Gastroesophageal sphincter (tissue), 3 donors: ENCODE measurements at regions not wholly inside any gene's neighbourhood (a gene's known extent, or its start where the extent isn't known, plus 50 kb on each side); places are given as distances from the start of the nearest gene placed in this dataset.

Source experiments
- CTCF ChIP-seq, 4 experiments: fragments of 200-600 bp in 2 of 4; fragments of 450-650 bp in 2 of 4; sonication (generic) in 1 of 4; IDR thresholded peaks; one replicate each; pipeline ENCODE4 v1.5.1; 2017 to 2019; ENCODE audit warnings: antibody characterized with exemption in 4 of 4, mild to moderate bottlenecking in 2 of 4, moderate library complexity in 2 of 4
- EP300 ChIP-seq: sonication (generic); formaldehyde crosslinking; IDR thresholded peaks from one replicate; pipeline ENCODE4 v1.6.1; 2017; ENCODE audit warnings: antibody characterized with exemption, mild to moderate bottlenecking
- POLR2A ChIP-seq, 2 donors: fragments of 450-650 bp; IDR thresholded peaks; one replicate each; pipeline ENCODE4 v1.6.1; 2017; ENCODE audit warnings: antibody characterized with exemption in 2 of 2, mild to moderate bottlenecking in 2 of 2, moderate library complexity in 1 of 2
- POLR2AphosphoS5 ChIP-seq: sonication (generic); formaldehyde crosslinking; IDR thresholded peaks from one replicate; pipeline ENCODE4 v1.6.1; 2017; ENCODE audit warnings: antibody characterized with exemption

- TF ChIP-seq EP300 (no peak), CTCF (IDR thresholded peaks at IDR 0.05) (no peak), POLR2AphosphoS5 (no peak), POLR2A (IDR thresholded peaks at IDR 0.05) (no peak)
These were observed 199.7 kb downstream of the ADCYAP1 start for GRCh38 chr18:1104181-1104881.
